Omental fat pad (tissue), 3 donors: ENCODE measurements at regions not wholly inside any gene's neighbourhood (a gene's known extent, or its start where the extent isn't known, plus 50 kb on each side); places are given as distances from the start of the nearest gene placed in this dataset.

Source experiments
- ATAC-seq: fragments of 150-250 bp; one replicate; pipeline ENCODE4 v1.9.1; 2016; ENCODE audit warnings: mild to moderate bottlenecking, moderate library complexity; ENCODE audit not compliant: low FRiP score
- DNase-seq: peaks from one replicate; pipeline ENCODE4 v3.0.0-alpha.2; 2019; ENCODE audit warnings: low spot score
- TF ChIP-seq, protein P1 (sequence below), 3 donors: fragments of 450-650 bp; IDR thresholded peaks; one replicate each; pipeline ENCODE4 v1.5.1; 2016 to 2017; ENCODE audit warnings: antibody characterized with exemption in 3 of 3, mild to moderate bottlenecking in 3 of 3, moderate library complexity in 2 of 3

DNA sequence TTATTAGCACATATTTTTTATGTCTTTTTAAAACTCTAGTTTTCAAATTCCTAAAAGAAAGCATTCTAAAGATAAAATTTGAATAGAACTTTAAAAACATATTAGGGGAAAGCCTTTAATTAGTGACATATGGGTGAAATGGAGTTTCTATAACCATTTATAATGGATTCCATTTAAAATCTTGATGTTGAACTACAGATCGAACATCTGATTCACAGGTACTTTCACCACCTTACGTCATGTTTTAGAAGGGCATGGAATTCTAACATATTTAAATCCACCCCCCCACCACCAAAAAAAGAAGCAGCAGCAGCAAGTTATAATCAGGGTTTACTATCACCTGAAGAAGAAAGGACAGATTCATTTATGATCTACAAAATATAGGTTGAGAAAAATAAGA lies 298.4 kb downstream of the SMOC2 start:
- TF ChIP-seq, protein P1, sequence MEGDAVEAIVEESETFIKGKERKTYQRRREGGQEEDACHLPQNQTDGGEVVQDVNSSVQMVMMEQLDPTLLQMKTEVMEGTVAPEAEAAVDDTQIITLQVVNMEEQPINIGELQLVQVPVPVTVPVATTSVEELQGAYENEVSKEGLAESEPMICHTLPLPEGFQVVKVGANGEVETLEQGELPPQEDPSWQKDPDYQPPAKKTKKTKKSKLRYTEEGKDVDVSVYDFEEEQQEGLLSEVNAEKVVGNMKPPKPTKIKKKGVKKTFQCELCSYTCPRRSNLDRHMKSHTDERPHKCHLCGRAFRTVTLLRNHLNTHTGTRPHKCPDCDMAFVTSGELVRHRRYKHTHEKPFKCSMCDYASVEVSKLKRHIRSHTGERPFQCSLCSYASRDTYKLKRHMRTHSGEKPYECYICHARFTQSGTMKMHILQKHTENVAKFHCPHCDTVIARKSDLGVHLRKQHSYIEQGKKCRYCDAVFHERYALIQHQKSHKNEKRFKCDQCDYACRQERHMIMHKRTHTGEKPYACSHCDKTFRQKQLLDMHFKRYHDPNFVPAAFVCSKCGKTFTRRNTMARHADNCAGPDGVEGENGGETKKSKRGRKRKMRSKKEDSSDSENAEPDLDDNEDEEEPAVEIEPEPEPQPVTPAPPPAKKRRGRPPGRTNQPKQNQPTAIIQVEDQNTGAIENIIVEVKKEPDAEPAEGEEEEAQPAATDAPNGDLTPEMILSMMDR (IDR thresholded peaks at IDR 0.05), result no peak
- DNase-seq (no peak), ATAC-seq (no peak)

DNA sequence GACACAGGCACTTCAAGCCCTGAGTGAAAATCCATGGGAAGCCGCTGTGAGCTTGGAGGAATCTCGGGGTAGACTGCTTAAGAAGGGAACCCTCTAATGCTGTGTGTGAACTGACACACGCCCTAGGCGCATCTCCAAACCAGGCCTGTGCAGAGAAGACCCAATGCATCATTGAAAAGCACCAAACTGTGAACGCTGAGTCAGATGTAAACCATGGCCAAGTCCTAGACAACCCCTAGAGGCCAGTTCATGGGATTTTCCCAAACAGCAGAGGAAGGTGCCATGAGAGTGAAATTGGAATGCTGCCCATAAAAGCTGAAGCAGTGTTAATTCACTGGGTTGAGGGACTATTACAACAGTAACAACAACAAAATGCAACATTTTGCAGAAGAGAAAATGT lies 296.5 kb downstream of the SMOC2 start:
- TF ChIP-seq, protein P1 (IDR thresholded peaks at IDR 0.05), result no peak
- DNase-seq (no peak), ATAC-seq (no peak)

DNA sequence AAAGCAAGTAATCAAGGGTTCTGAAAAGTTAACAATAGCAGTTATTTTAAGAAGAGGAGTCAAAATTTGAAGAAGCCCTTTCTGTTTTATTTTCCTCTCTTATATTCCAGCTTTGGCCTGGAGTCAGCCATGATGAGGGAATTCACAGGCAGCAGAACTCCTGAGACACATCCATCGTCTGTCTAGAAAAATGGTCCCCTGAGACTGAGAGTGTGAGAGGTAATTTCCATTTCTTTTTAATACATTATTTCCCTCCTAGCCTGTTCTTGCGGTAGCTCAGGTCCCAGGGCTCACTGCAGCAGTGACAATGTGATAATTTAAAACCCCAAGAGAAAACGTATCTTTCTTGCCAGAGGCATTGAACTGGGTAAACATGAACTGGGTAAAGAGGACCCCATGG lies 296.0 kb downstream of the SMOC2 start:
- ATAC-seq (no peak), DNase-seq (no peak)
- TF ChIP-seq, protein P1 (IDR thresholded peaks at IDR 0.05), result no peak

DNA sequence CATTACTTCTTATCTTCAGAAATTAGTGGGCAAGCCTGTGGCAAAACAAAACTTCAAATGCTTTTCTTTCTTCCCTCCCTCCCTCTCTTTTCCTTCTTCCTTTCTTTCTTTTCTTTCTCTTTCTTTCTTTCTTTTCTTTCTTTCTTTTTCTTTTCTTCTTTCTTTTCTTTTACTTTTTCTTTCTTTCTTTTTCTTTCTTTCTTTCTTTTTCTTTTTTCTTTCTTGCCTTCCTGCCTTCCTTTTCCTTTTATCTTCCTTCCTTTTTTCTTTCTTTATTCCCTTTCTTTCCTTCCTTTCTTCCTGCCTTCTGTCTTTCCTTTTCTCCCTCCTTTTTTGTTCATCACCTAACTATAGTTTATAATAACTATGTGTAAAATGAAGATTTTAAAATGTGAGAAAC lies 295.1 kb downstream of the SMOC2 start:
- ATAC-seq, result no peak
- TF ChIP-seq, protein P1 (IDR thresholded peaks at IDR 0.05), result no peak
- DNase-seq, result no peak

DNA sequence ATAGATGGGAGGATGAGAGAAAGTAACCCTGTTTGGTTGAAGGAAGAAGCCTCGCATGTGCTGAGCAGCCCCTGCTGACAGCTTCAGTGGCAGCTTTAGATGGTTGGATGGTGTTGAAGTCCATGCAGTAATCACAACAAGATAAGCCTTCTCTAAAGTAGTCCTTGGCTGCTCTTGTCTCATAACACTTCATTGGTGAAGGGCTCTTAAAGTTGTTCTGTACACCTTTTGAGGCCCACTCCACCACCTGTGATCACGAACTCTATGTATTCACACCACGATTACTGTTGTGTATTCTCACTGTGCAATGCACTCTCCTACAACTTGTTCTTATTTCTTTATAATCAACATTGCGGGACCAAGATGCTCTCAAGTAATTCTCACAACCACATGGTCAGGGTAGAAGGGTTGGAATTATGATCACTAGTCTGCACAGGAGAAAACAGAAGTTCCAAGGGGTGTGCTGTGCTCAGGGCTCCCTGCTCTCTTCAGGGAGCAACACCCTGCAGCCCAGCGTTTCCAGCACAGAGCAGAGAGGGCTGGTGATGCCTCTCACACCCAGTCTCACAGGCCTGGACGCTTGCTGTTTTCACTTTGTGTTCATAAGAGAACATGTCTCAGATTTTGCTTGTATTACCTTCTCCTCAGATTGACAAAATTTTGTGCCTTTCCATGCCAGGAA lies 294.4 kb downstream of the SMOC2 start:
- TF ChIP-seq, protein P1 (IDR thresholded peaks at IDR 0.05), result no peak
- ATAC-seq (no peak), DNase-seq (no peak)

DNA sequence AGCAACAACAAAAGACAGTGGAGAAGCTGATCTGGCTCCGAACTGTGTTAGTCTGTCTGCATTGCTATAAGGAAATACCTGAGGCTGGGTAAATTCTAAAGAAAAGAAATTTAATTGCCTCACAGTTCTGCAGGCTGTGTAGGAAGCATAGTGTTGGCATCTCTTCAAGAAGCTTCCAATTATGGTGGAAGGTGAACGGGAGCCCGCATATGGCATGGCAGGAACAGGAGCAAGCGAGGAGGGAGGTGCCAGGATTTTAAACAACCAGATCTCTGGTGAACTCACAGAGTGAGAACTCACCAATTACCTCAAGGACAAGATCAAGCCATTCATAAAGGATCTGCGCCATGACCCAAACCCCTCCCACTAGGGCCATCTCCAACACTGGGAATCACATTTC lies 293.5 kb downstream of the SMOC2 start:
- TF ChIP-seq, protein P1 (IDR thresholded peaks at IDR 0.05), result no peak
- DNase-seq (no peak), ATAC-seq (no peak)

DNA sequence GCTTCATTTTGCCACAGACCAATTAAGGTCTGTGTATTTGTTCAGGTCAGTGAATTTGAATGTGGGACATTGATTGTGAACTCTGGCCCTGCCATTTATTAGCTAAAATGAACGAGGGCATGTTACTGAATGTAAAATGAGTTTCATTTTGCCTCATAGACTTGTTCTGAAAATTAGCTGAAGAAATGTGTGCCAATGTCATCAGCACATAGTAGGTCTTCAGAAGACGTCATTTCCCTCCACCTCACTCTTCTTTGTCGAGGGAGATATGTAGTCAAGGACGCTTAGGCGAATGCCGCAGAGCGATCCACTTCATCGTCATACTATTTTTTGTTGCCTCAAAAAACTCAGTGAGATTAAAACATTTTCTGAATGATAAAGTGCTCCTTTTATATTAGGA lies 291.7 kb downstream of the SMOC2 start:
- TF ChIP-seq, protein P1 (IDR thresholded peaks at IDR 0.05), result no peak
- DNase-seq, result no peak

More for the DNA sequence above, 291.7 kb downstream of the SMOC2 start:
- no peak for ATAC-seq
